Calu3 (cell line): ENCODE measurements at regions not wholly inside any gene's neighbourhood (a gene's known extent, or its start where the extent isn't known, plus 50 kb on each side); places are given as distances from the start of the nearest gene placed in this dataset.

Experiments used
- BruUV-seq: library from RNA; stranded (reverse); fragments of 400-500 nt; replicated peaks from 2 replicates; lab custom pipeline; 2021; lab: Mats Ljungman, UMichigan
- CTCF ChIA-PET: fragments of 300-600 bp; sonication (Branson Sonifier 250); formaldehyde crosslinking; loops from one replicate; lab custom pipeline; 2022; ENCODE audit warnings: antibody characterized with exemption; lab: Charles Lee
- DNase-seq: peaks from one replicate; pipeline ENCODE4 v3.0.0; 2022
- H3K27ac Mint-ChIP-seq: one replicate; pipeline ENCODE4 v1.8.0; 2022; ENCODE audit warnings: mixed read lengths; ENCODE audit not compliant: unreplicated experiment
- H3K27me3 Mint-ChIP-seq: one replicate; pipeline ENCODE4 v1.8.0; 2022; ENCODE audit warnings: mixed read lengths; ENCODE audit not compliant: unreplicated experiment
- H3K36me3 Mint-ChIP-seq: one replicate; pipeline ENCODE4 v1.8.0; 2022; ENCODE audit warnings: mild to moderate bottlenecking, moderate library complexity, mixed read lengths; ENCODE audit not compliant: insufficient read depth, unreplicated experiment
- H3K4me1 Mint-ChIP-seq: one replicate; pipeline ENCODE4 v1.8.0; 2022; ENCODE audit warnings: mild to moderate bottlenecking, low read depth, mixed read lengths; ENCODE audit not compliant: unreplicated experiment
- H3K4me3 Mint-ChIP-seq: one replicate; pipeline ENCODE4 v1.8.0; 2022; ENCODE audit warnings: mild to moderate bottlenecking, low read depth, moderate library complexity, mixed read lengths; ENCODE audit not compliant: unreplicated experiment
- H3K9me3 Mint-ChIP-seq: one replicate; pipeline ENCODE4 v1.8.0; 2022; ENCODE audit warnings: low read depth, mixed read lengths; ENCODE audit not compliant: unreplicated experiment
- intact Hi-C: fragments of 100-400 bp; cut with micrococcal nuclease; formaldehyde crosslinking; loops from one replicate; pipeline ENCODE4 v1.10.0; 2022; ENCODE audit not compliant: unreplicated experiment
- TF ChIP-seq, protein P1 (sequence below): fragments of 200-600 bp; IDR thresholded peaks from one replicate; pipeline ENCODE4 v1.8.0; 2022; ENCODE audit warnings: antibody characterized with exemption; ENCODE audit not compliant: unreplicated experiment

DNA sequence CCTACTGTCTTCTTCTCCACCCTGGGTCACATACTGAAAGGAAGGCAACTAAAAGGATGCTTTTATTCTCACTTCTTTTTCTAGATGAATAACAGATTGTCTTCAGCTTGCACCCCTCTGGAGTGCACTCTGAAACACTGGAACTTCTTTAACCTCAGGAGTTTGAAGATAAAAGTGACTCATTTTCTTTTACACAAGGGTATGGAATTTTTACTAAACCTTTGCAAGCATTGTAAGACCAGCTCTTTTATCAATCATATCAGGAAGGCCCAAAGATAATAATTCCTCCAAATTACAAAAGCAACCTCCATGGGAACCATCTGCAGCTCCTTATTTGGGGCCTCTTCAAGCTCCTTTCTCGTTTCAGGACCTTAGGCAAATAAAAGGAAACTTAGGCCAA lies 193.5 kb upstream of the KIF2B start:
- no peaks in the 10 kb centered on the region for H3K27me3 Mint-ChIP-seq
- no TSS peak for BruUV-seq
- H3K36me3 Mint-ChIP-seq, result no peaks in the 10 kb centered on the region
- intact Hi-C loops, result no loop called here
- TF ChIP-seq, protein P1, sequence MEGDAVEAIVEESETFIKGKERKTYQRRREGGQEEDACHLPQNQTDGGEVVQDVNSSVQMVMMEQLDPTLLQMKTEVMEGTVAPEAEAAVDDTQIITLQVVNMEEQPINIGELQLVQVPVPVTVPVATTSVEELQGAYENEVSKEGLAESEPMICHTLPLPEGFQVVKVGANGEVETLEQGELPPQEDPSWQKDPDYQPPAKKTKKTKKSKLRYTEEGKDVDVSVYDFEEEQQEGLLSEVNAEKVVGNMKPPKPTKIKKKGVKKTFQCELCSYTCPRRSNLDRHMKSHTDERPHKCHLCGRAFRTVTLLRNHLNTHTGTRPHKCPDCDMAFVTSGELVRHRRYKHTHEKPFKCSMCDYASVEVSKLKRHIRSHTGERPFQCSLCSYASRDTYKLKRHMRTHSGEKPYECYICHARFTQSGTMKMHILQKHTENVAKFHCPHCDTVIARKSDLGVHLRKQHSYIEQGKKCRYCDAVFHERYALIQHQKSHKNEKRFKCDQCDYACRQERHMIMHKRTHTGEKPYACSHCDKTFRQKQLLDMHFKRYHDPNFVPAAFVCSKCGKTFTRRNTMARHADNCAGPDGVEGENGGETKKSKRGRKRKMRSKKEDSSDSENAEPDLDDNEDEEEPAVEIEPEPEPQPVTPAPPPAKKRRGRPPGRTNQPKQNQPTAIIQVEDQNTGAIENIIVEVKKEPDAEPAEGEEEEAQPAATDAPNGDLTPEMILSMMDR, result no peak
- no peaks in the 10 kb centered on the region for H3K9me3 Mint-ChIP-seq
- H3K4me1 Mint-ChIP-seq, result no peaks in the 10 kb centered on the region
- H3K27ac Mint-ChIP-seq, result no peak overlapping the region
- CTCF ChIA-PET, result no interaction called here
- DNase-seq, result no peak
- H3K4me3 Mint-ChIP-seq, result no peak overlapping the region

DNA sequence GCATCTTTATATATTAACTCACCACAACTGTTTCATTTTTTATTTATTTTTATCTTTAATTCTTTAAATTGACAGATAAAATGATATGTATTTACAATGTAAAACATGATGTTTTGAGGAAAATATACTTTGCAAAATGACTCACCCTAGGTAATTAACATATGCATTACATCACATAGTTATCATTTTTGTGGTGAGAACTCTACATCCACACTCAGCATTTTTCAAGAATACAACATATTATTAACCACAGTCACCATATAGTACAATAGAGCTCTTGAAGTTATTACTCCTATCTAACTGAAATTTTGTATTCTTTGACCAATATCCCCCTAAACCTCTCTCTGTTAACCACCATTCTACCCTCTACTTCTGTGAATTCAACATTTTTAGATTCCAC lies 194.7 kb upstream of the KIF2B start:
- BruUV-seq, result TSS peak; percentile 55
- no peak for DNase-seq
- no peaks in the 10 kb centered on the region for H3K9me3 Mint-ChIP-seq
- no peaks in the 10 kb centered on the region for H3K27me3 Mint-ChIP-seq
- H3K27ac Mint-ChIP-seq, result peak overlapping the region; percentile 77
- CTCF ChIA-PET, result interaction anchor here (0.5 to 0.6 kb wide), 2 partner anchors 63 to 134 kb away, joined by 3 read pairs; no protein-coding TSS in a partner anchor
- TF ChIP-seq, protein P1, result no peak
- intact Hi-C loops, result no loop called here
- H3K36me3 Mint-ChIP-seq, result no peaks in the 10 kb centered on the region
- no peaks in the 10 kb centered on the region for H3K4me1 Mint-ChIP-seq
- no peak overlapping the region for H3K4me3 Mint-ChIP-seq

DNA sequence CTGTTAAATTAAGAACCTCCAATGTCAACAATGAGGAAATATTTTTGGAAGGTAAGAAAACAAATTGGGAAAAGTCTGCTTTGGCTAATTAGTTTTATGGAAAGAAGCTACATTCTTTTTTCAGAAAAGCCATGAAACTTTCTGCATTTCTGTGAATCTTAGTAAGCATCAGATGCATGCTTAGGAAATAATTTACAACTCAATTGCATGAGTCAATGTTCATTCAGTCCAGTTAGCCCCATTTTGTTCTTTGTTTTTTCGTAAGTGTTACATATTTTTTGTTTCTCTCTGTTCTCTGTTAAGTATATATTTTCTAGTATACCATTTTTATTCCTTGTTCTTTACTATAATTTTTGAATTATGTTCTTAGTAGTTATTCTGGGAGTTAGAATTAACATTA lies 195.2 kb upstream of the KIF2B start:
- no peak overlapping the region for H3K4me3 Mint-ChIP-seq
- TF ChIP-seq, protein P1, result no peak
- BruUV-seq, result no TSS peak
- no peaks in the 10 kb centered on the region for H3K4me1 Mint-ChIP-seq
- no peak for DNase-seq
- intact Hi-C loops, result loop anchor here (2.0 kb wide), 1 partner anchor 95 kb away; no protein-coding TSS in a partner anchor
- H3K9me3 Mint-ChIP-seq, result no peaks in the 10 kb centered on the region
- H3K36me3 Mint-ChIP-seq, result no peaks in the 10 kb centered on the region
- no peaks in the 10 kb centered on the region for H3K27me3 Mint-ChIP-seq
- CTCF ChIA-PET, result interaction anchor here (0.6 kb wide), 1 partner anchor 62 kb away, joined by 3 read pairs; no protein-coding TSS in a partner anchor
- no peak overlapping the region for H3K27ac Mint-ChIP-seq

DNA sequence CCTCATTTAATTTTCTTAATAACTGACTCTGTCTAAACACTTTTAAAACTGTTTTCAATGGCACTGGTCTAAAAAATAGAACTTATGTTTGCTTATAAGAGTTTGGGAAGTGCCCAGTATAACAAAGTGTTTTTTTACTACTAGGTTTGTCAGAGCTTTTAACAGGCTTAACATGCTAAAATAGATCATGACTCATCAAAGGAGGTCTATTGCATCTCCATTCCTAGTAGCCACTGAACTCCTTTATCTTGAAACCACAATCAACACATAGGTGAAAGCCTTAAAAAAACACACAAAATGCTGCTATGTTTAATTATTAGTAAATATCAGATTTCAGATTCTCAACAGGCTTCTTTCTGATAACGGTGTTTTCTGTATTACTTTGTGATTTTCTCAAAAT lies 196.4 kb upstream of the KIF2B start:
- Mint-ChIP-seq H3K4me1 (no peaks in the 10 kb centered on the region), H3K27ac (no peak overlapping the region), H3K9me3 (no peaks in the 10 kb centered on the region), H3K4me3 (no peak overlapping the region), H3K27me3 (no peaks in the 10 kb centered on the region), H3K36me3 (no peaks in the 10 kb centered on the region)
- no TSS peak for BruUV-seq
- TF ChIP-seq, protein P1, result no peak
- CTCF ChIA-PET, result no interaction called here
- intact Hi-C loops, result loop anchor here (2.0 kb wide), 1 partner anchor 97 kb away; no protein-coding TSS in a partner anchor
- DNase-seq, result no peak
